ENCODE measurements at regions not wholly inside any gene's neighbourhood (a gene's known extent, or its start where the extent isn't known, plus 50 kb on each side); places are given as distances from the start of the nearest gene placed in this dataset.

DNA sequence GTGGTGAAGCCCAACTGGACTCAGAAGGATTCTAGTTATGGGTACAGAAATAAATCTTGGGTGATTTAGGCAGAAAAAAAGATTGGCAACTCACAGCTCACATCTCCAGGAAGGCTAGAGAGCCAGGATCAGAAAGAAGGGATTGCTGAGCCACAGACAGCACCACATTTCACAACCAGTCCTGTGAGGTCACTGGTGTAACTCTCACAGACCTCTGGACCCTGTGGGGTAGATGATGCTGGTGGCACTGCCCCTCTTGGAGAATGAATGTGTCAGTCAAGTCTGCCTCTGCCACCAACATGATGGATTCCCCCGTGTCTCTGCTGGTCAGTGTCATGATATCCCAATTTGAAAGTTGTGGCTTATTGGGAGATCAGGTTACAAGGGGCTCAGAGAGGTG, 70.9 kb upstream of the HMCN1 start:
- Histone ChIP-seq H3K36me3 (no peaks in the 10 kb centered on the region), H3K27ac (no peak overlapping the region), H3K27me3 (replicated peaks; ENCODE audit: insufficient read depth) (no peaks in the 10 kb centered on the region), H3K9me3 (no peaks in the 10 kb centered on the region), H3K4me3 (no peak overlapping the region), H3K4me1 (ENCODE audit: control insufficient read depth in 1 of 2, low read depth in 2 of 2) (no peaks in the 10 kb centered on the region)
- ATAC-seq (ENCODE audit: insufficient number of reproducible peaks, low FRiP score, low read depth) (no peak), DNase-seq (ENCODE audit: low spot score) (no peak)
- TF ChIP-seq, protein P1, sequence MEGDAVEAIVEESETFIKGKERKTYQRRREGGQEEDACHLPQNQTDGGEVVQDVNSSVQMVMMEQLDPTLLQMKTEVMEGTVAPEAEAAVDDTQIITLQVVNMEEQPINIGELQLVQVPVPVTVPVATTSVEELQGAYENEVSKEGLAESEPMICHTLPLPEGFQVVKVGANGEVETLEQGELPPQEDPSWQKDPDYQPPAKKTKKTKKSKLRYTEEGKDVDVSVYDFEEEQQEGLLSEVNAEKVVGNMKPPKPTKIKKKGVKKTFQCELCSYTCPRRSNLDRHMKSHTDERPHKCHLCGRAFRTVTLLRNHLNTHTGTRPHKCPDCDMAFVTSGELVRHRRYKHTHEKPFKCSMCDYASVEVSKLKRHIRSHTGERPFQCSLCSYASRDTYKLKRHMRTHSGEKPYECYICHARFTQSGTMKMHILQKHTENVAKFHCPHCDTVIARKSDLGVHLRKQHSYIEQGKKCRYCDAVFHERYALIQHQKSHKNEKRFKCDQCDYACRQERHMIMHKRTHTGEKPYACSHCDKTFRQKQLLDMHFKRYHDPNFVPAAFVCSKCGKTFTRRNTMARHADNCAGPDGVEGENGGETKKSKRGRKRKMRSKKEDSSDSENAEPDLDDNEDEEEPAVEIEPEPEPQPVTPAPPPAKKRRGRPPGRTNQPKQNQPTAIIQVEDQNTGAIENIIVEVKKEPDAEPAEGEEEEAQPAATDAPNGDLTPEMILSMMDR (IDR thresholded peaks at IDR 0.05) = no peak

DNA sequence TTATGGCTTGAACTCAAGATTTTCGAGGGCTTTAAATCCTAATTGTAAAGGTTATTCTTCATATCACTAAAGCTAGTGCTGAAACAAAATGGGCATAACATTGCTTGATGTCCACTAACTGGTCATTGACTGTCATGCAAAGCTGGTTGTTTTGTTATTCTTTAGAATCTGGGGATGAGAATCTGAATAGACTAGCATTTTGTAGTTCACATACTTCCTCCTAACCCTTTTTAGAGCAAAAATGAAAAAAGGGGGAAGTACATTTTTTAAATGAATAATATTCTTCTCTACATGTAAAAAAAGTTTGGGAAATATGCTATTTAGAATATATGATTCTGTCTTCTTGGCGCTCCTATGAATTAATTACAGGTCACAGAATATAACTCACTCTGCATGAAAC, 72.2 kb upstream of the HMCN1 start:
- ATAC-seq (ENCODE audit: insufficient number of reproducible peaks, low FRiP score, low read depth) = no peak
- Histone ChIP-seq H3K4me1 (ENCODE audit: control insufficient read depth in 1 of 2, low read depth in 2 of 2) (no peaks in the 10 kb centered on the region), H3K4me3 (no peak overlapping the region), H3K36me3 (no peaks in the 10 kb centered on the region), H3K9me3 (no peaks in the 10 kb centered on the region), H3K27me3 (replicated peaks; ENCODE audit: insufficient read depth) (no peaks in the 10 kb centered on the region), H3K27ac (no peak overlapping the region)
- no peak for DNase-seq (ENCODE audit: low spot score)
- TF ChIP-seq, protein P1 (IDR thresholded peaks at IDR 0.05) = no peak

DNA sequence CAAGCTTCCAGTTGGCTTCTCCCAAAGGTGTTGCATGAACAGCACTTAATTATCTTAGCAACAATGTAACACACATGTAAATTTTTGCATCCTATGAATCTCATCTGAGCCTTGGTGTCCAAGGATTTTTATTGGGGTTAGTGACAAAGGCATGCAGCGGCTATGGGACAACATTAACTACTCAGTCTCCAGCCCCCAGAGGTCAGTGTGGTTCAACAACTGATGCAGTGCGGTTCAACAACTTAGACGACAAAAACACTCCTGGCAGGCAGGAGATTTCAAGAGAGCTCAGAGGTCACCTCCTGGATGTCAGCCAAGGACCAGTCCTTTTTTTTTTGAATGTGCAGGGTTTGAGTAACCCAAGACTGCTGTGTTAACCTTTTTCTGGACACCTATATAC, 77.5 kb upstream of the HMCN1 start:
- TF ChIP-seq, protein P1 (IDR thresholded peaks at IDR 0.05) = no peak
- no peaks in the 10 kb centered on the region for H3K4me1 ChIP-seq (ENCODE audit: control insufficient read depth in 1 of 2, low read depth in 2 of 2)

DNA sequence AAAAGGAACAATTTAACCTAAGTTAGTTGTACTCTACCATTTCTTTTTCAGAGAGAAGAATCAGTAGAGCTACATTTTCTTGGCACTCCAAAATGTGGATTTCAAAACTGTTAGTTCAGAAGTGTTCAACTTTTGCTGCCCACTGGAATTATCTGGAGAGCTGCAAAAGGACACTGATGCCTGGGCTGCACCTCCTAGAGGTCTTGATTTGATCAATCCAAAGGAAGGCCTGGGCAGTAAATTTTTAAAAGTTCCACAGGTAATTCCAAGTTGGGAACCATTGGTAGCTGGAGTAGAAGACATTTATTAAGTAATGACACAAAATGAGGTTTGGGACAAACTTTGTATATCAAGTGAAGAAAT, 79.3 kb upstream of the HMCN1 start:
- Histone ChIP-seq H3K9me3 (no peaks in the 10 kb centered on the region), H3K27ac (no peak overlapping the region), H3K36me3 (no peaks in the 10 kb centered on the region), H3K4me1 (ENCODE audit: control insufficient read depth in 1 of 2, low read depth in 2 of 2) (no peaks in the 10 kb centered on the region), H3K27me3 (replicated peaks; ENCODE audit: insufficient read depth) (no peaks in the 10 kb centered on the region), H3K4me3 (no peak overlapping the region)
- no peak for DNase-seq (ENCODE audit: low spot score)
- ATAC-seq (ENCODE audit: insufficient number of reproducible peaks, low FRiP score, low read depth) = no peak
- TF ChIP-seq, protein P1 (IDR thresholded peaks at IDR 0.05) = no peak

More for the DNA sequence above, 77.5 kb upstream of the HMCN1 start:
- H3K36me3 ChIP-seq = no peaks in the 10 kb centered on the region
- ATAC-seq (ENCODE audit: insufficient number of reproducible peaks, low FRiP score, low read depth) (no peak), DNase-seq (ENCODE audit: low spot score) (no peak)
- no peaks in the 10 kb centered on the region for H3K9me3 ChIP-seq
- H3K4me3 ChIP-seq = no peak overlapping the region
- no peak overlapping the region for H3K27ac ChIP-seq
- H3K27me3 ChIP-seq (replicated peaks; ENCODE audit: insufficient read depth) = no peaks in the 10 kb centered on the region

DNA sequence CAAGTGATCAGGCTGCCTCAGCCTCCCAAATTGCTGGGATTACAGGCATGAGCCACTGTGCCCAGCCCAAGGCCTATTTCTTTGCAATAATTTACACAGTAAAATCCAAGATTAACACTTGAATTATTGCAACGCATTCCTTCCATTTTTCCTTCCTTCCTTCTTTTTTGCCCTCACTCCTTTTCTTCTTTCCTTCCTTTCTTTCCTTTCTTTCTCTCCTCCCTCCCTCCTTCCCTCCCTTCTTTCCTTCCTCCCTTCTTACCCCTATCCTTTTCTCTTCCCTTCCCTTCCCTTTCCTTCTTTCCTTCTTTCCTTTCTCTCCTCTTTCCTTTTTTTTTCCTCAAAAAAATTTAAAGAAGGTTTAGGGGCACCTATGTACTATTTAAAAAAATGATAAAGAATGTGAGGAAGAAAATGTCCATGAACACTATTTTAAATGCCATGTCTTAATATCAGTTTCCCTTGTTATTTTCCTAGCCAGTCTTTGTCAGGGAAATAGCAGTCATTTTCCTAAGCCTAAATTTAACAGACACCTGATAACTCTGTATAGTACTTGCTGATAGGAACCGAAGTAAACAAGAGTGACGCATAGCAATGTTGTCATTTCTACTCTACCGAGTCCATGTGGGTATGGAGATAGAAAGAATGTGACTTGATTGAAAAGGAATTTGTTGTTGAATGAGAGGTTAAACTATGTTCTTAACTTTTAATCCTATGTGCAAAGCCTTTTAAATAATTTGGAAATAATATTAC, 79.8 kb upstream of the HMCN1 start:
- TF ChIP-seq, protein P1 (IDR thresholded peaks at IDR 0.05) = no peak
- no peaks in the 10 kb centered on the region for H3K4me1 ChIP-seq (ENCODE audit: control insufficient read depth in 1 of 2, low read depth in 2 of 2)
- ATAC-seq (ENCODE audit: insufficient number of reproducible peaks, low FRiP score, low read depth) (no peak), DNase-seq (ENCODE audit: low spot score) (no peak)
- no peaks in the 10 kb centered on the region for H3K27me3 ChIP-seq (replicated peaks; ENCODE audit: insufficient read depth)
- H3K4me3 ChIP-seq = no peak overlapping the region
- no peaks in the 10 kb centered on the region for H3K36me3 ChIP-seq
- H3K9me3 ChIP-seq = no peaks in the 10 kb centered on the region
- no peak overlapping the region for H3K27ac ChIP-seq

Measured in thoracic aorta (tissue), 2 donors.